HEK293 (cell line): ENCODE measurements at regions not wholly inside any gene's neighbourhood (a gene's known extent, or its start where the extent isn't known, plus 50 kb on each side); places are given as distances from the start of the nearest gene placed in this dataset.

Experiments used
- CTCF ChIA-PET: fragments of 350-600 bp; formaldehyde crosslinking; extraction: SDS; loops from one replicate; lab custom pipeline; 2021; ENCODE audit warnings: antibody characterized with exemption; lab: Yijun Ruan, JAX
- POLR2A ChIA-PET: fragments of 300-600 bp; formaldehyde crosslinking; extraction: SDS; loops from one replicate; lab custom pipeline; 2020; ENCODE audit warnings: antibody characterized with exemption, inconsistent platforms; lab: Yijun Ruan, JAX
- H3K27ac ChIP-seq: fragments of 200-500 bp; sonication (Bioruptor generic); 2 replicates; pipeline ENCODE4 v1.5.1; 2014; ENCODE audit warnings: low read depth, low read length, control low read depth, inconsistent platforms; ENCODE audit errors: extremely low read depth
- H3K36me3 ChIP-seq, 2 experiments: fragments of 200-500 bp in 1 of 2; sonication (Bioruptor generic) in 1 of 2; 1 replicate in 1 of 2; 2 replicates in 1 of 2; pipeline ENCODE4 v1.5.1; 2014 to 2017; ENCODE audit warnings: inconsistent platforms in 2 of 2, low read length in 2 of 2; ENCODE audit not compliant: control insufficient read depth in 2 of 2, insufficient read depth in 1 of 2
- H3K4me1 ChIP-seq: fragments of 200-500 bp; sonication (Bioruptor generic); 2 replicates; pipeline ENCODE4 v1.5.1; 2014; ENCODE audit warnings: mild to moderate bottlenecking, low read length, inconsistent platforms; ENCODE audit not compliant: control insufficient read depth, insufficient read depth
- H3K4me3 ChIP-seq: 2 replicates; pipeline ENCODE4 v1.5.1; 2011; ENCODE audit warnings: low read depth, mild to moderate bottlenecking, control low read depth, low read length, moderate library complexity
- H3K9me3 ChIP-seq: fragments of 200-500 bp; sonication (Bioruptor generic); 2 replicates; pipeline ENCODE4 v1.5.1; 2014; ENCODE audit warnings: low read depth, low read length, inconsistent platforms; ENCODE audit not compliant: control insufficient read depth, insufficient read depth
- CTCF ChIP-seq: fragments of 450-650 bp; formaldehyde crosslinking; IDR thresholded peaks from 2 replicates; pipeline ENCODE4 v1.5.1; 2016; ENCODE audit warnings: missing biosample characterization, missing genetic modification characterization
- FEZF1 ChIP-seq: fragments of 450-650 bp; formaldehyde crosslinking; IDR thresholded peaks from 2 replicates; pipeline ENCODE4 v1.5.1; 2016; ENCODE audit warnings: missing biosample characterization, missing genetic modification characterization
- HOXD13 ChIP-seq: sonication (generic); formaldehyde crosslinking; IDR thresholded peaks from 2 replicates; pipeline ENCODE4 v1.8.0; 2022; ENCODE audit warnings: missing genetic modification reagents, borderline replicate concordance
- KLF16 ChIP-seq: fragments of 450-650 bp; formaldehyde crosslinking; IDR thresholded peaks from 2 replicates; pipeline ENCODE4 v1.5.1; 2017; ENCODE audit warnings: missing biosample characterization, missing genetic modification characterization
- SP2 ChIP-seq: fragments of 450-650 bp; formaldehyde crosslinking; IDR thresholded peaks from 2 replicates; pipeline ENCODE4 v1.5.1; 2016; ENCODE audit warnings: missing biosample characterization, missing genetic modification characterization
- ZBTB20 ChIP-seq: fragments of 450-650 bp; formaldehyde crosslinking; IDR thresholded peaks from 2 replicates; pipeline ENCODE4 v1.5.1; 2016; ENCODE audit warnings: missing biosample characterization, missing genetic modification characterization
- ZBTB6 ChIP-seq: fragments of 450-650 bp; formaldehyde crosslinking; IDR thresholded peaks from 2 replicates; pipeline ENCODE4 v1.5.1; 2017; ENCODE audit warnings: missing biosample characterization, missing genetic modification characterization
- ZBTB8A ChIP-seq: fragments of 450-650 bp; formaldehyde crosslinking; IDR thresholded peaks from 2 replicates; pipeline ENCODE4 v1.5.1; 2016; ENCODE audit warnings: missing biosample characterization, missing genetic modification characterization
- ZFP37 ChIP-seq: fragments of 450-650 bp; formaldehyde crosslinking; IDR thresholded peaks from 2 replicates; pipeline ENCODE4 v1.5.1; 2016; ENCODE audit warnings: missing biosample characterization, missing genetic modification characterization
- ZNF10 ChIP-seq: fragments of 450-650 bp; formaldehyde crosslinking; IDR thresholded peaks from 2 replicates; pipeline ENCODE4 v1.5.1; 2017; ENCODE audit warnings: missing biosample characterization, missing genetic modification characterization
- ZNF140 ChIP-seq: fragments of 450-650 bp; formaldehyde crosslinking; IDR thresholded peaks from 2 replicates; pipeline ENCODE4 v1.5.1; 2016; ENCODE audit warnings: missing biosample characterization, missing genetic modification characterization
- ZNF146 ChIP-seq: fragments of 450-650 bp; formaldehyde crosslinking; IDR thresholded peaks from 2 replicates; pipeline ENCODE4 v1.5.1; 2016; ENCODE audit warnings: missing biosample characterization, missing genetic modification characterization
- ZNF155 ChIP-seq: fragments of 450-650 bp; formaldehyde crosslinking; IDR thresholded peaks from 2 replicates; pipeline ENCODE4 v1.5.1; 2016; ENCODE audit warnings: missing biosample characterization, missing genetic modification characterization
- ZNF184 ChIP-seq: fragments of 450-650 bp; IDR thresholded peaks from 2 replicates; pipeline ENCODE4 v1.5.1; 2018; ENCODE audit warnings: missing biosample characterization, mild to moderate bottlenecking, missing genetic modification characterization
- ZNF221 ChIP-seq: fragments of 450-650 bp; formaldehyde crosslinking; IDR thresholded peaks from 2 replicates; pipeline ENCODE4 v1.5.1; 2017; ENCODE audit warnings: missing biosample characterization, missing genetic modification characterization, borderline replicate concordance
- ZNF24 ChIP-seq: fragments of 450-650 bp; formaldehyde crosslinking; IDR thresholded peaks from 2 replicates; pipeline ENCODE4 v1.5.1; 2016; ENCODE audit warnings: missing biosample characterization, missing genetic modification characterization
- ZNF341 ChIP-seq: fragments of 450-650 bp; formaldehyde crosslinking; IDR thresholded peaks from 2 replicates; pipeline ENCODE4; 2016; ENCODE audit warnings: low read depth, missing biosample characterization, missing genetic modification characterization
- ZNF433 ChIP-seq: fragments of 450-650 bp; formaldehyde crosslinking; IDR thresholded peaks from 2 replicates; pipeline ENCODE4 v1.5.1; 2016; ENCODE audit warnings: missing biosample characterization, missing genetic modification characterization, low read depth
- ZNF529 ChIP-seq: fragments of 450-650 bp; formaldehyde crosslinking; IDR thresholded peaks from 2 replicates; pipeline ENCODE4 v1.5.1; 2017; ENCODE audit warnings: missing genetic modification characterization, missing biosample characterization; ENCODE audit not compliant: insufficient replicate concordance
- ZNF530 ChIP-seq: fragments of 450-650 bp; formaldehyde crosslinking; IDR thresholded peaks from 2 replicates; pipeline ENCODE4 v1.5.1; 2016; ENCODE audit warnings: low read depth, missing biosample characterization, missing genetic modification characterization
- ZNF558 ChIP-seq: fragments of 450-650 bp; formaldehyde crosslinking; IDR thresholded peaks from 2 replicates; pipeline ENCODE4 v1.5.1; 2016; ENCODE audit warnings: missing biosample characterization, missing genetic modification characterization
- ZNF623 ChIP-seq: fragments of 450-650 bp; formaldehyde crosslinking; IDR thresholded peaks from 2 replicates; pipeline ENCODE4 v1.5.1; 2016; ENCODE audit warnings: missing biosample characterization, missing genetic modification characterization
- ZNF704 ChIP-seq: fragments of 450-650 bp; formaldehyde crosslinking; IDR thresholded peaks from 2 replicates; pipeline ENCODE4 v1.5.1; 2016; ENCODE audit warnings: missing biosample characterization, missing genetic modification characterization
- ZNF747 ChIP-seq: fragments of 450-650 bp; formaldehyde crosslinking; IDR thresholded peaks from 2 replicates; pipeline ENCODE4 v1.5.1; 2016; ENCODE audit warnings: missing biosample characterization, missing genetic modification characterization
- ZNF792 ChIP-seq: fragments of 450-650 bp; formaldehyde crosslinking; IDR thresholded peaks from 2 replicates; pipeline ENCODE4 v1.5.1; 2016; ENCODE audit warnings: missing biosample characterization, missing genetic modification characterization
- ZSCAN4 ChIP-seq: fragments of 450-650 bp; formaldehyde crosslinking; IDR thresholded peaks from 2 replicates; pipeline ENCODE4 v1.5.1; 2017; ENCODE audit warnings: missing biosample characterization, missing genetic modification characterization

- Histone ChIP-seq H3K4me1 (no peaks in the 10 kb centered on the region), H3K9me3 (no peaks in the 10 kb centered on the region), H3K27ac (no peak overlapping the region), H3K36me3 (no peaks in the 10 kb centered on the region), H3K4me3 (no peak overlapping the region)
- ChIA-PET POLR2A (no interaction called here), CTCF (no interaction called here)
- TF ChIP-seq ZNF623 (tag by site-specific recombination) (no peak), ZNF221 (tag by site-specific recombination) (no peak), ZBTB6 (no peak), ZNF704 (no peak), ZNF558 (no peak), ZBTB20 (tag by site-specific recombination) (no peak), ZNF530 (tag by site-specific recombination) (no peak), FEZF1 (no peak)
These were observed 601.0 kb upstream of the KIRREL3 start for GRCh38 chr11:127601578-127601977.

GRCh38 chr11:127600674-127601073 lies 600.1 kb upstream of the KIRREL3 start:
- Histone ChIP-seq H3K4me1 (no peaks in the 10 kb centered on the region), H3K27ac (no peak overlapping the region)
- TF ChIP-seq SP2 (tag by site-specific recombination) (no peak), ZNF792 (no peak), ZNF10 (tag by site-specific recombination) (no peak), ZNF24 (tag by site-specific recombination) (no peak), ZNF146 (tag by site-specific recombination) (no peak), KLF16 (tag by site-specific recombination) (no peak), ZNF529 (tag by site-specific recombination) (no peak), CTCF (tag by site-specific recombination) (no peak), ZNF155 (tag by site-specific recombination) (no peak), ZNF747 (tag by site-specific recombination) (no peak), ZNF341 (tag by site-specific recombination) (no peak), ZNF433 (tag by site-specific recombination) (no peak), ZNF184 (tag by site-specific recombination) (no peak), ZSCAN4 (tag by site-specific recombination) (no peak), ZNF140 (no peak), ZBTB8A (tag by site-specific recombination) (no peak), ZFP37 (tag by site-specific recombination) (no peak), HOXD13 (no peak)
- TF ChIP-seq, all 188 proteins: peak for 0
- no peak overlapping the region for H3K4me3 ChIP-seq
- H3K9me3 ChIP-seq: no peaks in the 10 kb centered on the region
- ChIA-PET CTCF (no interaction called here), POLR2A (no interaction called here)
- H3K36me3 ChIP-seq: no peaks in the 10 kb centered on the region
